LNCAP (cell line): ENCODE measurements at regions not wholly inside any gene's neighbourhood (a gene's known extent, or its start where the extent isn't known, plus 50 kb on each side); places are given as distances from the start of the nearest gene placed in this dataset.

Experiments used
- CTCF ChIP-seq: fragments of 450-650 bp; IDR thresholded peaks from 2 replicates; pipeline ENCODE4 v1.5.1; 2017; ENCODE audit warnings: mild to moderate bottlenecking

GRCh38 chr6:76788155-76788554 is 675.1 kb downstream of the HTR1B start:
- no peak for TF ChIP-seq CTCF

- no peak for TF ChIP-seq CTCF
Measured at GRCh38 chr6:76779068-76779467, 684.2 kb downstream of the HTR1B start.

GRCh38 chr6:76776876-76777275 is 686.4 kb downstream of the HTR1B start:
- TF ChIP-seq CTCF: no peak

- no peak for TF ChIP-seq CTCF
Measured at GRCh38 chr6:76774781-76775384, 688.4 kb downstream of the HTR1B start.

GRCh38 chr6:76772951-76773350 is 690.3 kb downstream of the HTR1B start:
- no peak for TF ChIP-seq CTCF

GRCh38 chr6:76771059-76771634 is 692.1 kb downstream of the HTR1B start:
- TF ChIP-seq CTCF: no peak

GRCh38 chr6:76770281-76770680 is 693.0 kb downstream of the HTR1B start:
- TF ChIP-seq CTCF: no peak

- TF ChIP-seq CTCF: no peak
Measured at GRCh38 chr6:76768556-76768955, 694.7 kb downstream of the HTR1B start.
